Endothelial cell (in vitro differentiated cells): ENCODE measurements at regions not wholly inside any gene's neighbourhood (a gene's known extent, or its start where the extent isn't known, plus 50 kb on each side); places are given as distances from the start of the nearest gene placed in this dataset.

Source experiments
- DNase-seq: peaks from one replicate; pipeline ENCODE4 v3.0.0; 2021; ENCODE audit warnings: low spot score
- H3K27ac Mint-ChIP-seq: one replicate; pipeline ENCODE4 v1.8.0; 2021; ENCODE audit warnings: mixed read lengths, inconsistent platforms; ENCODE audit not compliant: unreplicated experiment
- H3K27me3 Mint-ChIP-seq: one replicate; pipeline ENCODE4 v1.8.0; 2021; ENCODE audit warnings: mild to moderate bottlenecking, moderate library complexity, mixed read lengths, inconsistent platforms; ENCODE audit not compliant: unreplicated experiment
- H3K36me3 Mint-ChIP-seq: one replicate; pipeline ENCODE4 v1.8.0; 2021; ENCODE audit warnings: mild to moderate bottlenecking, low read depth, mixed read lengths, inconsistent platforms; ENCODE audit not compliant: unreplicated experiment
- H3K4me1 Mint-ChIP-seq: one replicate; pipeline ENCODE4 v1.8.0; 2021; ENCODE audit warnings: mild to moderate bottlenecking, mixed read lengths, inconsistent platforms; ENCODE audit not compliant: unreplicated experiment
- H3K4me3 Mint-ChIP-seq: one replicate; pipeline ENCODE4 v1.8.0; 2021; ENCODE audit warnings: mild to moderate bottlenecking, mixed read lengths, inconsistent platforms; ENCODE audit not compliant: unreplicated experiment
- H3K9me3 Mint-ChIP-seq: one replicate; pipeline ENCODE4 v1.8.0; 2021; ENCODE audit warnings: mixed read lengths, inconsistent platforms; ENCODE audit not compliant: unreplicated experiment
- CTCF ChIP-seq: fragments of 200-600 bp; sonication (generic); IDR thresholded peaks from one replicate; pipeline ENCODE4 v1.5.0; 2021; ENCODE audit warnings: antibody characterized with exemption; ENCODE audit not compliant: unreplicated experiment

GRCh38 chrX:81857192-81857591 is 655.3 kb downstream of the SH3BGRL start:
- TF ChIP-seq CTCF = no peak
- Mint-ChIP-seq H3K27me3 (no peaks in the 10 kb centered on the region), H3K27ac (no peak overlapping the region), H3K4me1 (no peaks in the 10 kb centered on the region), H3K4me3 (no peak overlapping the region), H3K9me3 (no peaks in the 10 kb centered on the region), H3K36me3 (no peaks in the 10 kb centered on the region)
- DNase-seq = no peak

GRCh38 chrX:81866873-81867272 is 665.0 kb downstream of the SH3BGRL start:
- Mint-ChIP-seq H3K36me3 (peaks cover 5% of the 10 kb centered on the region), H3K27ac (no peak overlapping the region), H3K4me3 (no peak overlapping the region), H3K9me3 (peaks cover 15% of the 10 kb centered on the region), H3K4me1 (no peaks in the 10 kb centered on the region), H3K27me3 (no peaks in the 10 kb centered on the region)
- no peak for TF ChIP-seq CTCF
- DNase-seq = no peak

- no peaks in the 10 kb centered on the region for H3K4me1 Mint-ChIP-seq
- DNase-seq = no peak
- no peak for TF ChIP-seq CTCF
- no peaks in the 10 kb centered on the region for H3K27me3 Mint-ChIP-seq
- no peak overlapping the region for H3K27ac Mint-ChIP-seq
- H3K4me3 Mint-ChIP-seq = no peak overlapping the region
- peaks cover 5% of the 10 kb centered on the region for H3K36me3 Mint-ChIP-seq
- peaks cover 15% of the 10 kb centered on the region for H3K9me3 Mint-ChIP-seq
Measured at GRCh38 chrX:81868979-81869378, 667.1 kb downstream of the SH3BGRL start.

- no peak for DNase-seq
Measured at GRCh38 chrX:81874807-81875206, 672.9 kb downstream of the SH3BGRL start.

DNA sequence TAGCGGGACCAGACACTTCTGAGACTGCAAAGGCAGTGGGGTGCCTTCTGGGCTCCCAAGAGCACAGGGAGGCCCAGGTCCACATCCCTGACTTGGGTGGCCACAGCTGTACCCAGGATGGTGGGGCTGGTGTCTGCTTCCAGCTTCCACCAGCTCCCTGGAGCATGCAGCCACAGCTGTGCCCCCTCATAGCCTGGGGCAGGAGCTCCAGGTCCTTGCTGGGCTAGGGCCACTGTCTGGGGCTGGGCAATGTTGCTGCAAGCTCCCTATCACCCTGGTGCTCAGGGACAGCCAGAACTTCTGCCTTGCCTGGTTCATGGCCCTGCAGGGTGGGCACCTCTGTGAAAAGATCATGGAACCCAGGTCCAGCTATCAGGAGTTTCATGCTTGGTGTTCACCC is 673.9 kb downstream of the SH3BGRL start:
- Mint-ChIP-seq H3K27ac (no peak overlapping the region), H3K4me3 (no peak overlapping the region), H3K36me3 (no peaks in the 10 kb centered on the region), H3K27me3 (no peaks in the 10 kb centered on the region), H3K4me1 (no peaks in the 10 kb centered on the region), H3K9me3 (no peaks in the 10 kb centered on the region)
- TF ChIP-seq CTCF = no peak
- DNase-seq = no peak

More at GRCh38 chrX:81874807-81875206, 672.9 kb downstream of the SH3BGRL start:
- H3K27ac Mint-ChIP-seq = no peak overlapping the region
- no peak overlapping the region for H3K4me3 Mint-ChIP-seq
- no peak for TF ChIP-seq CTCF
- no peaks in the 10 kb centered on the region for H3K4me1 Mint-ChIP-seq
- H3K36me3 Mint-ChIP-seq = no peaks in the 10 kb centered on the region
- H3K27me3 Mint-ChIP-seq = no peaks in the 10 kb centered on the region
- peaks cover 5% of the 10 kb centered on the region for H3K9me3 Mint-ChIP-seq
